ENCODE measurements at regions not wholly inside any gene's neighbourhood (a gene's known extent, or its start where the extent isn't known, plus 50 kb on each side); places are given as distances from the start of the nearest gene placed in this dataset.

DNA sequence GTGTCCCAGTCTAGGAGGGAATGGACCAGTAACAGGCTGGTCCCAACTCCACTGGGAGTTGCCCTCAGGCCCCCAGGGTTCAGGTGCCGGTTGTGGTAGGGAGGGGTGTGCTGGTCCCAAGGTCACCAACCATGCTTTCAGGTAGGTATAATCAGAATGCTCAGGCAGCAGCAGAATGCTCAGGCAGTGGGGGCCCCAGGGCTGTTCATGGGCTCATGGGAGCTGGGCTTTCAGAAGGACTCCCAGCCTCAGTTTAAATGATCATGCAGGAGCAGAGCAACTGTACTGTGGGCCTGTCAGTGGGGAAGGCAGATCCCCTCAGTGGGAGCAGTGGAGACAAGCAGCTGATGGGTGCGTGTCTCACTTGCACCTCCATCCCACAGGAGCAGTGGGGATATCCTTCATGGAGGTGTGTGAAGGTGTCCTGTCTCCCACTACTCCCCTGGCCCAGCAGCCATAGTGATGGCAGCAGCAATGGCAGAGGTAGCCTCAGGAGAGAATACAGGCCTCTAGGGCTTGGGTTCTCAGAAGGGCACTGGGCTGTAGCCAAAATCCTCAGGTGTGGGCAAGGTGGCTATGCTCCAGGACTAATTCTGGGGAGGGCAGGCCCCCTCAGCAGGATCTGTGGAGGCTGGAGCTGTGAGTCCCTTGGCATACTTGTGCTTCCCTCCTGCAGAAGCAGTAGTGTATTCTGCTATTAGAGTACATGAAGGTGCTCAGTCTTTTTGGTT, 917.3 kb upstream of the B3GALT2 start:
- TF ChIP-seq, protein P1, sequence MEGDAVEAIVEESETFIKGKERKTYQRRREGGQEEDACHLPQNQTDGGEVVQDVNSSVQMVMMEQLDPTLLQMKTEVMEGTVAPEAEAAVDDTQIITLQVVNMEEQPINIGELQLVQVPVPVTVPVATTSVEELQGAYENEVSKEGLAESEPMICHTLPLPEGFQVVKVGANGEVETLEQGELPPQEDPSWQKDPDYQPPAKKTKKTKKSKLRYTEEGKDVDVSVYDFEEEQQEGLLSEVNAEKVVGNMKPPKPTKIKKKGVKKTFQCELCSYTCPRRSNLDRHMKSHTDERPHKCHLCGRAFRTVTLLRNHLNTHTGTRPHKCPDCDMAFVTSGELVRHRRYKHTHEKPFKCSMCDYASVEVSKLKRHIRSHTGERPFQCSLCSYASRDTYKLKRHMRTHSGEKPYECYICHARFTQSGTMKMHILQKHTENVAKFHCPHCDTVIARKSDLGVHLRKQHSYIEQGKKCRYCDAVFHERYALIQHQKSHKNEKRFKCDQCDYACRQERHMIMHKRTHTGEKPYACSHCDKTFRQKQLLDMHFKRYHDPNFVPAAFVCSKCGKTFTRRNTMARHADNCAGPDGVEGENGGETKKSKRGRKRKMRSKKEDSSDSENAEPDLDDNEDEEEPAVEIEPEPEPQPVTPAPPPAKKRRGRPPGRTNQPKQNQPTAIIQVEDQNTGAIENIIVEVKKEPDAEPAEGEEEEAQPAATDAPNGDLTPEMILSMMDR (IDR thresholded peaks at IDR 0.05; ENCODE audit: control insufficient read depth, insufficient read depth, low read depth, low read length, missing control alignments), result no peak
- DNase-seq (ENCODE audit: low read depth), result no peak

GRCh38 chr1:194103101-194103500, 916.7 kb upstream of the B3GALT2 start:
- TF ChIP-seq, protein P1 (IDR thresholded peaks at IDR 0.05; ENCODE audit: control insufficient read depth, insufficient read depth, low read depth, low read length, missing control alignments), result no peak
- DNase-seq (ENCODE audit: low read depth), result no peak
- no peak overlapping the region for H3K4me3 ChIP-seq (ENCODE audit: control insufficient read depth, low read depth, low read length)

More for the DNA sequence above, 917.3 kb upstream of the B3GALT2 start:
- no peak overlapping the region for H3K4me3 ChIP-seq (ENCODE audit: control insufficient read depth, low read depth, low read length)

- no peak for DNase-seq (ENCODE audit: low read depth)
- TF ChIP-seq, protein P1 (IDR thresholded peaks at IDR 0.05; ENCODE audit: control insufficient read depth, insufficient read depth, low read depth, low read length, missing control alignments), result no peak
- no peak overlapping the region for H3K4me3 ChIP-seq (ENCODE audit: control insufficient read depth, low read depth, low read length)
These were observed 916.2 kb upstream of the B3GALT2 start for GRCh38 chr1:194102607-194103006.

DNA sequence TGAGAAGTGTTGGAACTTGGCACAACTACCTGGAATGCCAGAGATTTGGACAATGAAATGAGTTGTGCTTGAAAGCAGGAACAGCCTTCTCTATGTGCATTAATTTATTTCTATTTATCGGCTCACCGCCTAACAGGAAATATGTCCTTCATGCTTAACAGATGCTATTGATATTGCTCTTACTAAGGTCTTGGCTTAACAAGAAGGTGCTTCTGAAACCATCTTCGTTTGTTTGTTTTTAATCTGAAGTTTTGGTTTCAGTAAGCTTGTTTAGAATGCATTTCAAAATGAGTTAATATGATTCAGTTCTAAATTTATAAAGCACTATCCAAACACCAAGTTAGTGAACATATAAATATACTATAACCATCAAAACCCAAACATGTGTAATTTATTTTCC, 898.3 kb upstream of the B3GALT2 start:
- TF ChIP-seq, protein P1 (IDR thresholded peaks at IDR 0.05; ENCODE audit: control insufficient read depth, insufficient read depth, low read depth, low read length, missing control alignments), result no peak
- no peak for DNase-seq (ENCODE audit: low read depth)
- H3K4me3 ChIP-seq (ENCODE audit: control insufficient read depth, low read depth, low read length), result no peak overlapping the region

- H3K4me3 ChIP-seq (ENCODE audit: control insufficient read depth, low read depth, low read length), result no peak overlapping the region
- TF ChIP-seq, protein P1 (IDR thresholded peaks at IDR 0.05; ENCODE audit: control insufficient read depth, insufficient read depth, low read depth, low read length, missing control alignments), result no peak
- no peak for DNase-seq (ENCODE audit: low read depth)
These were observed 895.0 kb upstream of the B3GALT2 start for GRCh38 chr1:194081444-194081843.

DNA sequence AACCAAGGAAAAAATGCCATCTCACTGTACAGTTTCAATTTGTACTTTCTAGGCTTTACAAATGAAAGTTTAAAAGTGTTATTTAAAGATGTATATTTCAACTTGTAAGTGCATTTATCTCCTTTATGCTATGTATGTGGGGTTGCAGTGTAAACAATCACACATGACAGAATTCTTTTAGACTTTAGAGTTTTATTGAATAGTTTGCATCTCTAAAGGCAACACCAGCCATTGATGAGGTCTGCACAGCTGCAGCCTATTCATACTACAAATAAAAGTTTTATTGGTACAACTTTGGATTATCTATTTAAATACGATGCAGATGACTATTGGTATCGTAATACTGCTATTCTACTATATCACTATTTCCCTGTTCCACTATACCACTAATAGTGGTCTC, 894.4 kb upstream of the B3GALT2 start:
- TF ChIP-seq, protein P1 (IDR thresholded peaks at IDR 0.05; ENCODE audit: control insufficient read depth, insufficient read depth, low read depth, low read length, missing control alignments), result no peak

More for the DNA sequence above, 894.4 kb upstream of the B3GALT2 start:
- no peak overlapping the region for H3K4me3 ChIP-seq (ENCODE audit: control insufficient read depth, low read depth, low read length)
- DNase-seq (ENCODE audit: low read depth), result no peak

All from AG09309 (cell line).